IMR-90 (cell line): ENCODE measurements at regions not wholly inside any gene's neighbourhood (a gene's known extent, or its start where the extent isn't known, plus 50 kb on each side); places are given as distances from the start of the nearest gene placed in this dataset.

Source experiments
- ATAC-seq: fragments of 200-7000 bp; cut with Tn5 transposase; 2 replicates; pipeline ENCODE4 v1.9.1; 2020; ENCODE audit warnings: low read depth, mild to moderate bottlenecking, moderate library complexity
- BruUV-seq: library from RNA; stranded (reverse); fragments of 400-500 nt; replicated peaks from 2 replicates; lab custom pipeline; 2021; lab: Mats Ljungman, UMichigan
- CTCF ChIA-PET: fragments of 300-600 bp; formaldehyde crosslinking; extraction: SDS; loops from one replicate; lab custom pipeline; 2021; ENCODE audit warnings: antibody characterized with exemption; lab: Yijun Ruan, JAX
- POLR2A ChIA-PET: fragments of 300-600 bp; sonication (Branson Sonifier 250); formaldehyde crosslinking; loops from one replicate; lab custom pipeline; 2022; ENCODE audit warnings: antibody characterized with exemption; ENCODE audit not compliant: unreplicated experiment; lab: Charles Lee
- DNase-seq: peaks from one replicate; pipeline ENCODE4 v3.0.0; 2013
- H2AFZ ChIP-seq: replicated peaks from 2 replicates; pipeline ENCODE3; 2013; ENCODE audit warnings: low read length, mild to moderate bottlenecking; ENCODE audit not compliant: poor library complexity
- H2AK5ac ChIP-seq: 2 replicates; pipeline ENCODE4 v1.6.1; 2013; ENCODE audit warnings: low read depth, low read length, inconsistent platforms
- H2AK9ac ChIP-seq: replicated peaks from 2 replicates; pipeline ENCODE3; 2013; ENCODE audit warnings: mild to moderate bottlenecking, low read depth, low read length, moderate library complexity; ENCODE audit not compliant: poor library complexity
- H2BK120ac ChIP-seq: 2 replicates; pipeline ENCODE4 v1.6.1; 2013; ENCODE audit warnings: low read depth, low read length, inconsistent platforms
- H2BK15ac ChIP-seq: 3 replicates; pipeline ENCODE4 v1.6.1; 2013; ENCODE audit warnings: low read depth, low read length, inconsistent platforms
- H2BK20ac ChIP-seq: 2 replicates; pipeline ENCODE4 v1.6.1; 2013; ENCODE audit warnings: low read depth, mild to moderate bottlenecking, inconsistent platforms, low read length, moderate library complexity
- H2BK5ac ChIP-seq: 2 replicates; pipeline ENCODE4 v1.6.1; 2013; ENCODE audit warnings: mild to moderate bottlenecking, low read depth, low read length, inconsistent platforms; ENCODE audit not compliant: poor library complexity, severe bottlenecking
- H3K14ac ChIP-seq: replicated peaks from 2 replicates; pipeline ENCODE4 v1.6.1; 2013; ENCODE audit warnings: low read depth, low read length, inconsistent platforms
- H3K18ac ChIP-seq: 2 replicates; pipeline ENCODE4 v1.6.1; 2013; ENCODE audit warnings: low read depth, low read length, control low read depth
- H3K23ac ChIP-seq: 2 replicates; pipeline ENCODE4 v1.6.1; 2013; ENCODE audit warnings: low read depth, low read length, inconsistent platforms
- H3K27ac ChIP-seq: 2 replicates; pipeline ENCODE4 v1.5.1; 2013; ENCODE audit warnings: mild to moderate bottlenecking, control low read depth, low read length; ENCODE audit not compliant: insufficient read depth
- H3K27me3 ChIP-seq: 2 replicates; pipeline ENCODE4 v1.6.1; 2013; ENCODE audit warnings: low read length; ENCODE audit not compliant: control insufficient read depth, insufficient read depth
- H3K36me3 ChIP-seq: 2 replicates; pipeline ENCODE4 v1.6.1; 2013; ENCODE audit warnings: low read length, mixed read lengths; ENCODE audit not compliant: control insufficient read depth, insufficient read depth
- H3K4ac ChIP-seq: 2 replicates; pipeline ENCODE4 v1.6.1; 2013; ENCODE audit warnings: low read depth, low read length, inconsistent platforms
- H3K4me1 ChIP-seq: 2 replicates; pipeline ENCODE4 v1.6.1; 2013; ENCODE audit warnings: low read length, mixed read lengths; ENCODE audit not compliant: control insufficient read depth, insufficient read depth
- H3K4me2 ChIP-seq: 2 replicates; pipeline ENCODE4 v1.6.1; 2013; ENCODE audit warnings: low read depth, mild to moderate bottlenecking, control low read depth, low read length, moderate library complexity
- H3K4me3 ChIP-seq: 2 replicates; pipeline ENCODE4 v1.5.1; 2013; ENCODE audit warnings: low read depth, mild to moderate bottlenecking, control low read depth, low read length, moderate library complexity; ENCODE audit not compliant: insufficient read depth
- H3K56ac ChIP-seq: 2 replicates; pipeline ENCODE4 v1.6.1; 2013; ENCODE audit warnings: low read length, inconsistent platforms; ENCODE audit not compliant: insufficient read depth; ENCODE audit errors: extremely low read depth
- H3K79me1 ChIP-seq, 2 experiments: 2 replicates each; pipeline ENCODE4 v1.6.1; 2013; ENCODE audit warnings: low read length in 2 of 2, inconsistent platforms in 1 of 2, low read depth in 1 of 2
- H3K9ac ChIP-seq: 2 replicates; pipeline ENCODE4 v1.6.1; 2013; ENCODE audit warnings: low read depth, low read length, control low read depth
- H3K9me1 ChIP-seq: 2 replicates; pipeline ENCODE4 v1.6.1; 2013; ENCODE audit warnings: low read length, inconsistent platforms; ENCODE audit not compliant: insufficient read depth
- H3K9me3 ChIP-seq: 2 replicates; pipeline ENCODE4 v1.6.1; 2013; ENCODE audit warnings: low read length; ENCODE audit not compliant: control insufficient read depth, insufficient read depth
- H4K20me1 ChIP-seq: 2 replicates; pipeline ENCODE4 v1.6.1; 2013; ENCODE audit warnings: low read length, inconsistent platforms; ENCODE audit not compliant: insufficient read depth
- H4K5ac ChIP-seq: 2 replicates; pipeline ENCODE4 v1.6.1; 2013; ENCODE audit warnings: mild to moderate bottlenecking, low read depth, low read length, control low read depth
- H4K8ac ChIP-seq, 2 experiments: 2 replicates each; pipeline ENCODE4 v1.6.1; 2013; ENCODE audit warnings: low read depth in 2 of 2, low read length in 2 of 2, control low read depth in 1 of 2, inconsistent platforms in 1 of 2
- H4K91ac ChIP-seq: 2 replicates; pipeline ENCODE4 v1.6.1; 2013; ENCODE audit warnings: low read depth, low read length, inconsistent platforms; ENCODE audit not compliant: insufficient read depth
- BHLHE40 ChIP-seq: fragments of 150-350 bp; IDR thresholded peaks from 2 replicates; pipeline ENCODE4 v1.6.1; 2016; ENCODE audit warnings: mild to moderate bottlenecking, low read depth, low read length
- CHD1 ChIP-seq: IDR thresholded peaks from 2 replicates; pipeline ENCODE4 v1.6.1; 2012; ENCODE audit warnings: low read depth, low read length, improper control_type of control experiment
- CTCF ChIP-seq: conservative IDR thresholded peaks from 2 replicates; pipeline ENCODE4 v1.5.1; 2012; ENCODE audit warnings: mild to moderate bottlenecking, low read depth, low read length, improper control_type of control experiment
- MAFK ChIP-seq: IDR thresholded peaks from 2 replicates; pipeline ENCODE4 v1.6.1; 2012; ENCODE audit warnings: low read depth, low read length, improper control_type of control experiment
- NFE2L2 ChIP-seq: fragments of 150-350 bp; IDR thresholded peaks from 2 replicates; pipeline ENCODE4 v1.6.1; 2016; ENCODE audit warnings: low read depth, mild to moderate bottlenecking, low read length
- POLR2A ChIP-seq: IDR thresholded peaks from 2 replicates; pipeline ENCODE4 v1.6.1; 2012; ENCODE audit warnings: mild to moderate bottlenecking, low read depth, low read length
- RCOR1 ChIP-seq: IDR thresholded peaks from 2 replicates; pipeline ENCODE4 v1.6.1; 2012; ENCODE audit warnings: mild to moderate bottlenecking, low read length, improper control_type of control experiment; ENCODE audit not compliant: insufficient replicate concordance
- RFX5 ChIP-seq: IDR thresholded peaks from 2 replicates; pipeline ENCODE4 v1.8.0; 2012; ENCODE audit warnings: low read depth, mild to moderate bottlenecking, low read length, moderate library complexity
- USF2 ChIP-seq: fragments of 150-350 bp; IDR thresholded peaks from 2 replicates; pipeline ENCODE4 v1.6.1; 2017; ENCODE audit warnings: mild to moderate bottlenecking, antibody characterized with exemption, low read length, low read depth
- WGBS, 2 experiments: methylation state at CpG; one replicate each; pipeline versions ENCODE4 v1.1.5 to v1.1.7; 2013; ENCODE audit warnings: missing lambda C conversion rate in 2 of 2; ENCODE audit not compliant: insufficient read length in 1 of 2; ENCODE audit errors: extremely low coverage in 2 of 2; 5-methylcytosine and 5-hydroxymethylcytosine counted together
- dilution Hi-C: fragments of 300-500 bp; cut with HindIII; formaldehyde crosslinking; loops from one replicate; pipeline ENCODE4 v1.14.3; 2018; ENCODE audit warnings: low sequenced_read_pairs; ENCODE audit not compliant: unreplicated experiment
- in situ Hi-C: fragments of 300-500 bp; cut with MboI; formaldehyde crosslinking; loops from 3 replicates; pipeline ENCODE4 v1.14.3; 2019; ENCODE audit warnings: low sequenced_read_pairs, inconsistent platforms, mixed read lengths
- intact Hi-C: fragments of 100-400 bp; cut with micrococcal nuclease; formaldehyde crosslinking; loops from 2 replicates; pipeline ENCODE4 v1.10.0; 2022

- Histone ChIP-seq H3K23ac (no peak overlapping the region), H3K36me3 (no peaks in the 10 kb centered on the region), H2BK120ac (no peak overlapping the region), H3K18ac (no peak overlapping the region), H4K20me1 (no peaks in the 10 kb centered on the region), H3K4me1 (peaks cover 2% of the 10 kb centered on the region; the same call in 1 of the 2 replicates), H3K56ac (no peak overlapping the region), H4K91ac (no peak overlapping the region), H2AK9ac (no peak overlapping the region), H3K79me1 (no peaks in the 10 kb centered on the region), H3K9ac (no peak overlapping the region), H2BK20ac (no peak overlapping the region), H4K5ac (no peak overlapping the region), H3K14ac (no peak overlapping the region), H3K4ac (no peak overlapping the region), H3K9me3 (no peaks in the 10 kb centered on the region), H3K27ac (no peak overlapping the region), H3K4me3 (no peak overlapping the region), H2BK15ac (no peak overlapping the region), H2BK5ac (no peak overlapping the region), H2AFZ (no peak overlapping the region), H3K9me1 (no peaks in the 10 kb centered on the region), H4K8ac (no peak overlapping the region), H3K27me3 (no peaks in the 10 kb centered on the region), H2AK5ac (no peak overlapping the region), H3K4me2 (no peak overlapping the region)
- in situ Hi-C loops, result no loop called here
- DNase-seq (no peak), ATAC-seq (no peak)
- WGBS, 2 experiments, result no CpG with 5 or more reads among the region's 3 CpGs
- dilution Hi-C loops, result no loop called here
- POLR2A ChIA-PET, result no interaction called here
- TF ChIP-seq RCOR1 (no peak), RFX5 (no peak), NFE2L2 (no peak), USF2 (no peak), MAFK (no peak), BHLHE40 (no peak), CTCF (no peak), POLR2A (no peak), CHD1 (no peak)
- no TSS peak for BruUV-seq
- intact Hi-C loops, result no loop called here
- CTCF ChIA-PET, result interaction anchor here (1.3 kb wide), 1 partner anchor 49 kb away, joined by 4 read pairs; no protein-coding TSS in a partner anchor
Observed at GRCh38 chr19:31103228-31103627, 246.0 kb downstream of the TSHZ3 start.
